HepG2 (cell line): ENCODE measurements at regions not wholly inside any gene's neighbourhood (a gene's known extent, or its start where the extent isn't known, plus 50 kb on each side); places are given as distances from the start of the nearest gene placed in this dataset.

Experiments
- MXI1 ChIP-seq: IDR thresholded peaks from 3 replicates; pipeline ENCODE4 v1.6.1; 2012; ENCODE audit warnings: low read depth, low read length, inconsistent platforms, borderline replicate concordance
- ZNF776 ChIP-seq: sonication (generic); formaldehyde crosslinking; IDR thresholded peaks from 2 replicates; pipeline ENCODE4 v1.4.0; 2020; ENCODE audit warnings: mild to moderate bottlenecking, missing genetic modification reagents

- no peak for TF ChIP-seq ZNF776 (CRISPR knock-in tag)
- no peak for TF ChIP-seq MXI1
These were observed 63.2 kb upstream of the PHF14 start for GRCh38 chr7:10910447-10910846.
